Body of pancreas (tissue), 4 donors: ENCODE measurements at regions not wholly inside any gene's neighbourhood (a gene's known extent, or its start where the extent isn't known, plus 50 kb on each side); places are given as distances from the start of the nearest gene placed in this dataset.
"Not testable (repeated sequence)": the region's sequence is repeated elsewhere in the genome, so short reads cannot be mapped to it uniquely, and the experiment has no call there.

Source experiments
- ATAC-seq: fragments of 150-250 bp; one replicate; pipeline ENCODE4 v1.9.1; 2016
- DNase-seq, 4 donors: peaks; one replicate each; pipeline ENCODE4 v3.0.0-alpha.2; 2019
- H3K27ac ChIP-seq, 4 donors: fragments of 200-600 bp; sonication (generic); 1 replicate in 3 of 4; 2 replicates in 1 of 4; pipeline versions ENCODE4 v1.5.1 to v1.6.1; 2016 to 2019; ENCODE audit warnings: mild to moderate bottlenecking in 1 of 4, mixed read lengths in 1 of 4, moderate library complexity in 1 of 4
- H3K27me3 ChIP-seq, 2 donors: fragments of 200-600 bp; sonication (generic); one replicate each; pipeline ENCODE4 v1.6.0; 2016; ENCODE audit warnings: mild to moderate bottlenecking in 1 of 2
- H3K36me3 ChIP-seq, 2 donors: fragments of 200-600 bp; sonication (generic); replicated peaks in 1 of 2; 2 replicates each; pipeline ENCODE4 v1.5.1; 2016; ENCODE audit warnings: low read depth in 2 of 2; ENCODE audit not compliant: insufficient read depth in 1 of 2
- H3K4me1 ChIP-seq: fragments of 200-600 bp; sonication (generic); one replicate; pipeline ENCODE4 v1.6.0; 2016
- H3K4me3 ChIP-seq, 2 donors: fragments of 200-600 bp; sonication (generic); 1 replicate in 1 of 2; 2 replicates in 1 of 2; pipeline ENCODE4 v1.5.1; 2016 to 2019
- H3K9me3 ChIP-seq, 3 donors: fragments of 200-600 bp; sonication (generic); 1 replicate in 2 of 3; 2 replicates in 1 of 3; pipeline ENCODE4 v1.5.1; 2016
- POLR2A ChIP-seq, 3 donors: fragments of 450-650 bp; IDR thresholded peaks; one replicate each; pipeline ENCODE4 v1.6.1; 2016; ENCODE audit warnings: antibody characterized with exemption in 3 of 3, mild to moderate bottlenecking in 2 of 3
- WGBS, 2 donors: methylation state at CpG; one replicate each; pipeline ENCODE4 v1.1.5; 2017; 5-methylcytosine and 5-hydroxymethylcytosine counted together
- intact Hi-C: fragments of 100-400 bp; cut with DNase I; formaldehyde crosslinking; loops from one replicate; pipeline ENCODE4 v1.15.1; 2023
- TF ChIP-seq, protein P1 (sequence below), 7 experiments: fragments of 450-650 bp in 4 of 7; fragments of 200-600 bp in 3 of 7; sonication (generic) in 3 of 7; IDR thresholded peaks; one replicate each; pipeline ENCODE4 v1.5.1; 2016 to 2019; ENCODE audit warnings: antibody characterized with exemption in 7 of 7

DNA sequence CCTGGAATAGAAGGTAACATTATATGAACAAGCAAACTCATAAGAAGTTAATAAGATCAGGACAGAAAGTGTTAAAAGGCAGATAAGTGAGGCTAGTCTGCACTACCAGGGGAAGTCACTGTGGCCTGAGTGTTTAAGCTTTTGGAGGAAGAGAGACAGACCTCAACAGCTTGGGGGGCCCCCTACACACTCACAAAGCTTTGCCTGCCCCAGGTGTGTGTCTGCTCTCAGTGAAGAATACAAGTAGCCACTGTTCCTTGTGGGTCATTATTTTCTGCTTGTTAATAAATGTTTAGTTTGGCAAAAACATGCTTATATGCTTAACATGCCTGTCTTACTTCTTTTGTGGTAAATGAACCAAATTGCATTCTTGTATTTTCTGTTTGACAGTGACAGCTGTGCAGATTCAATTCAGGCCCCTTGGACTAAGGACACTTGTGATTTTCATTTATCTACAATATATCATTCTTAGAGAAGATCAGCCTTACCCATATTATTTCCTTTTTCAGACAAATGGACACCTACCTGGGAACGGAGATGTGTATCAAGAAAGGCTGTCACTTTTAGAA, 50.7 kb upstream of the C12orf71 start:
- no peak overlapping the region for H3K27ac ChIP-seq
- H3K4me3 ChIP-seq: no peak overlapping the region
- no peak for DNase-seq
- H3K27me3 ChIP-seq: no peaks in the 10 kb centered on the region
- H3K36me3 ChIP-seq: no peaks in the 10 kb centered on the region
- WGBS, 2 donors: 84 to 90% methylated on average over 1 of the region's 1 CpG
- intact Hi-C loops: no loop called here
- no peak for ATAC-seq
- H3K4me1 ChIP-seq: no peaks in the 10 kb centered on the region
- TF ChIP-seq POLR2A (IDR thresholded peaks at IDR 0.05): no peak
- TF ChIP-seq, protein P1, sequence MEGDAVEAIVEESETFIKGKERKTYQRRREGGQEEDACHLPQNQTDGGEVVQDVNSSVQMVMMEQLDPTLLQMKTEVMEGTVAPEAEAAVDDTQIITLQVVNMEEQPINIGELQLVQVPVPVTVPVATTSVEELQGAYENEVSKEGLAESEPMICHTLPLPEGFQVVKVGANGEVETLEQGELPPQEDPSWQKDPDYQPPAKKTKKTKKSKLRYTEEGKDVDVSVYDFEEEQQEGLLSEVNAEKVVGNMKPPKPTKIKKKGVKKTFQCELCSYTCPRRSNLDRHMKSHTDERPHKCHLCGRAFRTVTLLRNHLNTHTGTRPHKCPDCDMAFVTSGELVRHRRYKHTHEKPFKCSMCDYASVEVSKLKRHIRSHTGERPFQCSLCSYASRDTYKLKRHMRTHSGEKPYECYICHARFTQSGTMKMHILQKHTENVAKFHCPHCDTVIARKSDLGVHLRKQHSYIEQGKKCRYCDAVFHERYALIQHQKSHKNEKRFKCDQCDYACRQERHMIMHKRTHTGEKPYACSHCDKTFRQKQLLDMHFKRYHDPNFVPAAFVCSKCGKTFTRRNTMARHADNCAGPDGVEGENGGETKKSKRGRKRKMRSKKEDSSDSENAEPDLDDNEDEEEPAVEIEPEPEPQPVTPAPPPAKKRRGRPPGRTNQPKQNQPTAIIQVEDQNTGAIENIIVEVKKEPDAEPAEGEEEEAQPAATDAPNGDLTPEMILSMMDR (IDR thresholded peaks at IDR 0.05): no peak
- no peaks in the 10 kb centered on the region for H3K9me3 ChIP-seq

DNA sequence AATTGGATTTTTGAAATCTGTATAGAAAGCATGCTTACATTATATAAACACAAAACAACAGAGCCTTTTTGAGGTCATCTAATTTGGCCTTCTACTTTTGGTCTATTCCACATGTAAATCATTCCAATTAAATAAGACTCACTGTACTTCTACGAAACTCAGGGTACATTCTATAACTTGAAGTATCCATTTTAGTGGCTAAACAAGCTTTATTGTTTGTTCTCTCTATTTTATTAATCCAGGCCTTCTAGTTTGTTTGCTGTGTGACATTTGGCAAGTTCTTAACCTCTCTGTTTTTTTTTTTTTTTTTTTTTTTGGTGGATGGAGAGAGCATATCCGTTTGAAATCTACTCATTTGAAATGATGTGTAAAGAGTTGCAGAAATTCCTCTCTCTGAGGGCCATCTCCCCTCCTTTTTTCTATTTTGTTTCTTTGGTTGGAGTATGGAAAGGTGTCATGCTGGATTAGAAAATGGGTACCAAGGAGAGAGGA, 58.1 kb upstream of the C12orf71 start:
- intact Hi-C loops: loop anchor here (10.0 kb wide), 1 partner anchor 164 kb away; no protein-coding TSS in a partner anchor
- no peaks in the 10 kb centered on the region for H3K4me1 ChIP-seq
- H3K36me3 ChIP-seq: no peaks in the 10 kb centered on the region
- H3K27ac ChIP-seq: no peak overlapping the region
- ATAC-seq: no peak
- H3K27me3 ChIP-seq: no peaks in the 10 kb centered on the region
- WGBS, 2 donors: 81 to 85% methylated on average over 2 of the region's 2 CpGs
- no peaks in the 10 kb centered on the region for H3K9me3 ChIP-seq
- no peak overlapping the region for H3K4me3 ChIP-seq
- TF ChIP-seq POLR2A (IDR thresholded peaks at IDR 0.05): no peak
- TF ChIP-seq, protein P1 (IDR thresholded peaks at IDR 0.05): no peak
- DNase-seq: no peak

DNA sequence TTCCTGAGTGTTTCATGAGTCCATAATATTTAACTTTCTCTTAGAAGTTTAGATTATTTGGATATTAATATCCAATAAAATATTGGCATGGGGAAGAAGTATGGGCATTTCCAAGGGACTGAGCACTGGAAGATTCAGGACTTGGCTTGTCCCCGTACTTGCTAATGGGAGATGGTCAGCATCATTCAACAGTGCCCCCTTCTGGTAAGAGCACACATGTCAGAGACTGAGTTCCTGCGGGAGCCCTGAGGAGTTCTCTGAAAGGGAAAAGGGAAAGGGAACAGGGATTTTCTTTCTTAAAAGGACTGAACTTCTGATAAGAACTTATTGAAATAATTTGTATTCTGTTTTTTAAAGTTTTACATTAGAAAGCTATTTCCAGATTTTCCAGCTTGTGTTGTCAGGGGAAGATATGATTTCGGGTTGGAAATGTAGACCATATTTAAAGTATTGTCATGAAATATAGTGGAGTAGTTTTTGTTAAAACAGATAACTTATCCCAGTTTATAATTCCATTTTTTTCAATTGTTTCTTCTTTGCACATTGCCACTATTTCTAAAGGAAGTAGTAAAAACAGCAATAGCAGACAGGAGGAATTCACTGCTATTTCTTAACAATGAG, 59.8 kb upstream of the C12orf71 start:
- Histone ChIP-seq H3K4me3 (no peak overlapping the region), H3K4me1 (no peaks in the 10 kb centered on the region), H3K27ac (no peak overlapping the region), H3K36me3 (no peaks in the 10 kb centered on the region), H3K9me3 (no peaks in the 10 kb centered on the region), H3K27me3 (no peaks in the 10 kb centered on the region)
- WGBS, 2 donors: 30 to 32% methylated on average over 3 of the region's 3 CpGs
- DNase-seq (peak; percentile 65 to 74 (median 68)), ATAC-seq (peak; percentile 77)
- no peak for TF ChIP-seq POLR2A (IDR thresholded peaks at IDR 0.05)
- TF ChIP-seq, protein P1 (IDR thresholded peaks at IDR 0.05): peak; percentile 49 to 74 (median 64)
- intact Hi-C loops: loop anchor here (10.0 kb wide), 1 partner anchor 163 kb away; no protein-coding TSS in a partner anchor

DNA sequence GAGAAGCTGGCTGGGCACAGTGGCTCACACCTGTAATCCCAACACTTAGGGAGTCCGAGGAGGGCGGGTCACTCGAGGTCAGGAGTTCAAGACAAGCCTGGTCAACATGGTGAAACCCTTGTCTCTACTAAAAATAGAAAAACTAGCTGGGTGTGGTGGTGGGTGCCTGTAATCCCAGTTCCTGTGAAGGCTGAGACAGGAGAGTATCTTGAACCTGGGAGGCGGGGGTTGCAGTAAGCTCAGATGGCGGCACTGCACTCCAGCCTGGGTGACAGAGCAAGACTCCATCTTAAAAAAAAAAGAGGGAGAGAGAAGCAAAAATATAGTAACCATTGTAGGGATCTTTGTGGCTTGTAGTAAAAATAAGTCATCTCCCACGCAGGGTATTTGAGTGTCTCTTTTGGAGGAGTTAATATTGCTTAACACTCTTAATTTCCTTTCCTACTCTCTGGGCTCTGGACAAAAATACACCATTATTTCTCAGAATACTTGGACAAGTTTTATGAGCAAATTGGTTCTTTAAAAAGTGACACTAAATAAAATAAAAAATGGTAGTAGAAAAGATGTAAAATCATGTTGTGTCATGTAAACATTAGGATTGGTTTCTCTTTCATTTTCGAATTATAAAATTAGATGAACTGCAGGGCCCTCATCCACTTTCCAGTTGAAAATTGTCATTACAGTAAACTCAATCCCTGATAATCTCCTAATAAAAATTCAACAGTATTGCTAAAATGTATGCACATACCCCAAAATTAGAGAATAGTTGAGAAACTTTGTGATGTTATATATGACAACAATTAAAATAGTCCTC, 61.1 kb upstream of the C12orf71 start:
- DNase-seq (no peak), ATAC-seq (no peak)
- intact Hi-C loops: loop anchor here (10.0 kb wide), 1 partner anchor 161 kb away; no protein-coding TSS in a partner anchor
- no peaks in the 10 kb centered on the region for H3K27me3 ChIP-seq
- TF ChIP-seq, protein P1 (IDR thresholded peaks at IDR 0.05): no peak
- no peak for TF ChIP-seq POLR2A (IDR thresholded peaks at IDR 0.05)
- H3K4me1 ChIP-seq: no peaks in the 10 kb centered on the region
- 63 to 64% methylated on average over 7 of the region's 7 CpGs for WGBS, 2 donors
- no peak overlapping the region for H3K4me3 ChIP-seq
- no peaks in the 10 kb centered on the region for H3K36me3 ChIP-seq
- H3K9me3 ChIP-seq: no peaks in the 10 kb centered on the region
- H3K27ac ChIP-seq: no peak overlapping the region

DNA sequence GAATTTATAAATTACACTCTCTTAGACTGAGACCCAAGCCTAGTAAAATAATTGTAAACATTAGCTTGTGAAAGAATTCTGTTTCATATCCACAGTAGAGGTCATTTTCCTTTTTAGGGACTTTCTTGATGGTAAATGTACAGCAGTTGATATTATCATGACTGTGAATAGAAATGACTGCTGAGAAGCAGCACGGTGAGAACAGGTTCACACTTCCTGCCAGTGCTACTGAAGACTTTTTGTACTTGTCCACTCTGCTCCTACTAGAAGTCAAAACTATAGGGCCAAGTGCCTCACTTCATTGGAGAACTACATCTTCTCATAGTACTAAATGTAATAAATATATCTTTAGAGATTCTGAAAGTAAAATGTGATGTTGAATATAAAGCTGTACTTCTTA, 63.3 kb upstream of the C12orf71 start:
- not testable (repeated sequence) for H3K9me3 ChIP-seq, DNase-seq, H3K4me1 ChIP-seq, H3K4me3 ChIP-seq, H3K27me3 ChIP-seq, H3K36me3 ChIP-seq, H3K27ac ChIP-seq, ATAC-seq
- intact Hi-C loops: loop anchor here (10.0 kb wide), 1 partner anchor 159 kb away; no protein-coding TSS in a partner anchor
- 33 to 46% methylated on average over 1 of the region's 1 CpG for WGBS, 2 donors
